Endothelial cell of hepatic sinusoid (primary cell): ENCODE measurements at regions not wholly inside any gene's neighbourhood (a gene's known extent, or its start where the extent isn't known, plus 50 kb on each side); places are given as distances from the start of the nearest gene placed in this dataset.
"Not testable (repeated sequence)": the region's sequence is repeated elsewhere in the genome, so short reads cannot be mapped to it uniquely, and the experiment has no call there.

Source experiments
- in situ Hi-C: cut with HindIII; loops from 2 replicates; pipeline ENCODE4 v1.10.0; 2017; ENCODE audit warnings: low sequenced_read_pairs

- in situ Hi-C loops, result not testable (repeated sequence)
These were observed 86.0 kb upstream of the CDC42EP3 start for GRCh38 chr2:37757456-37757855.

- in situ Hi-C loops, result not testable (repeated sequence)
These were observed 86.7 kb upstream of the CDC42EP3 start for GRCh38 chr2:37758141-37758601.

GRCh38 chr2:37759989-37760388 lies 88.5 kb upstream of the CDC42EP3 start:
- in situ Hi-C loops, result not testable (repeated sequence)

GRCh38 chr2:37760471-37760870 lies 89.0 kb upstream of the CDC42EP3 start:
- in situ Hi-C loops, result no loop called here

GRCh38 chr2:37762281-37762680 lies 90.8 kb upstream of the CDC42EP3 start:
- in situ Hi-C loops, result not testable (repeated sequence)

- in situ Hi-C loops, result no loop called here
These were observed 93.3 kb upstream of the CDC42EP3 start for GRCh38 chr2:37764739-37765138.

GRCh38 chr2:37766106-37766505 lies 94.7 kb upstream of the CDC42EP3 start:
- in situ Hi-C loops, result no loop called here

GRCh38 chr2:37767046-37767445 lies 95.6 kb upstream of the CDC42EP3 start:
- in situ Hi-C loops, result no loop called here

- in situ Hi-C loops, result no loop called here
These were observed 96.8 kb upstream of the CDC42EP3 start for GRCh38 chr2:37767959-37768925.

- in situ Hi-C loops, result no loop called here
These were observed 98.1 kb upstream of the CDC42EP3 start for GRCh38 chr2:37769551-37769950.

- in situ Hi-C loops, result no loop called here
These were observed 99.4 kb upstream of the CDC42EP3 start for GRCh38 chr2:37770797-37771196.

- in situ Hi-C loops, result no loop called here
These were observed 100.2 kb upstream of the CDC42EP3 start for GRCh38 chr2:37771600-37772088.

- in situ Hi-C loops, result no loop called here
These were observed 102.1 kb upstream of the CDC42EP3 start for GRCh38 chr2:37773371-37774130.

GRCh38 chr2:37774171-37774944 lies 102.9 kb upstream of the CDC42EP3 start:
- in situ Hi-C loops, result not testable (repeated sequence)

- in situ Hi-C loops, result no loop called here
These were observed 103.8 kb upstream of the CDC42EP3 start for GRCh38 chr2:37774976-37775907.

GRCh38 chr2:37775908-37776250 lies 104.4 kb upstream of the CDC42EP3 start:
- in situ Hi-C loops, result no loop called here

- in situ Hi-C loops, result no loop called here
These were observed 105.0 kb upstream of the CDC42EP3 start for GRCh38 chr2:37776487-37776886.

- in situ Hi-C loops, result no loop called here
These were observed 107.7 kb upstream of the CDC42EP3 start for GRCh38 chr2:37779139-37779538.

- in situ Hi-C loops, result no loop called here
These were observed 108.4 kb upstream of the CDC42EP3 start for GRCh38 chr2:37779611-37780386.
